ENCODE measurements at regions not wholly inside any gene's neighbourhood (a gene's known extent, or its start where the extent isn't known, plus 50 kb on each side); places are given as distances from the start of the nearest gene placed in this dataset.
"Not testable (repeated sequence)": the region's sequence is repeated elsewhere in the genome, so short reads cannot be mapped to it uniquely, and the experiment has no call there.

DNA sequence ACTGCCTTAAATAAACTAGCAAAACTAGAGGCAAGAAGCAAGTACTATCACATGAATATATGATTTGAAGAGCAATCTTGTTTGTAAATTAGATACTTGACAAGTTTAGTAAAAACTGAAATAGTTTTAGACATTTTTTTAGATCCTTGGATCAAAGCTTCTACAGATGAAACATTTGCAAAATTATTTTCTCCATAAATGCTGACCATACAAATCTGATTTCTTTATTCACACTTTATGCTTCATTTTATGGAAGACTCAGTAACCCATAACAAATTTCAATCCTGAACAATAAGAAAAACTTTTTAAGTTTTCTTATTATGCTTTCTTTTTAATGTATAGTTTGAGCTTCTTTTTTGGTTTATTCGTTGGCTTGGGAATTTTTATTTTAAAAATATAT is 750.2 kb upstream of the SLITRK5 start:
- in situ Hi-C loops (cut with HindIII; ENCODE audit: low sequenced_read_pairs): no loop called here

DNA sequence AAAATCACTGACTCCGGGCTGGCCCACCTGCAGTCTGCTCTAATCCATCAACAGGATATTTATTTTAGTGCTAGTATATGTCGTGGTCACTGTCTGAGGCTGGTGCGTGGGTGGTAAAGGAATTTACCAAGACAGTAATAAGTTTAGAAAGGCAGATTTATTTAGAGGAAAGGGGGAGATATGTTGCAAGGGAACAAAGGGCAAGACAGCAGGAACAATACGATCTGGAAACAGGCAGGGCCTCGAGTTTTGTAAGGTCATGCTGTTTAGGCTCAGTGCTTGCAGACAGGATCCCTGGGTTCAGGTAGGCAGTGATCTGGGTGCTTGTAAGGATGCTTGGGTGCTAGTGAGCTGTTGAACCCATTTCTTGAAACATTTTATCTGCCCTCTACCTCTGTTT is 748.2 kb upstream of the SLITRK5 start:
- in situ Hi-C loops (cut with HindIII; ENCODE audit: low sequenced_read_pairs): no loop called here

DNA sequence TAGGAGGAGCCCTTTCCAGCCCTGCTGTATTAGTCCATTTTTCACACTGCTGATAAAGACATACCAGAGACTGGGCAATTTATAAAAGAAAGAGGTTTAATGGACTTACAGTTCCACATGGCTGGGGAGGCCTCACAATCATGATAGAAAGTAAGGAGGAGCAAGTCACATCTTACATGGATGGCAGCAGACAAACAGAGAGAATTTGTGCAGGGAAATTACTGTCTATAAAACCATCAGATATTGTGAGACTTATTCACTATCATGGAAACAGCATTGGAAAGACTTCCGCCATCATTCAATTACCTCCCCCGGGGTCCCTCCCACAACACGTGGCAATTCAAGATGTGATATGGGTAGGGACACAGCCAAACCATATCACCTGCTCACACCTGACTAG is 744.3 kb upstream of the SLITRK5 start:
- in situ Hi-C loops (cut with HindIII; ENCODE audit: low sequenced_read_pairs): not testable (repeated sequence)

DNA sequence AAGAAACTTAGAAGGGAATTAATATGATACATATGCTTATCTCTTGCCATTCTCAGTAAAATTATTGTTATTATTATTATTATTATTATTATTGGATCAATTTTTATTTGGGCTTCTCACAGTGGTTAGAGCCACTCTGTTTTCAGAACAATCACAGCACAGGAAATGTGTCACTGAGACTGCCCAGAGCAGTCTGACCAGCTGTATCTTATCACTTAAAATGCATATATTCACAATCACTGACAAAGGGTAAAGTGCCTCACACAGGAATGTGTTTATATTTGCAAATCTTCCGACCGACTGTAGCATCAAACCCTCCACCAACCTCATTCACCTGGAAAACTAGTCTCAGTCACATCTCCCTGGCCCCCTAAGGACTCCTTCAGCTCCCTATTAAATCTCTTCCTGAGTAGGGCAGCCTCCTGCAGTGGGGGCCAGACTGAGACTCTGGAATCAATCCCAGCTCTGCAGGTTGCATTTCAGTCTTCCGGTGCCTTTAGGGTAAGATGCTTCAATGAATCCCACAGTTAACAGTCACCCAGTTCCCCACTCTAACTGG is 738.3 kb upstream of the SLITRK5 start:
- in situ Hi-C loops (cut with HindIII; ENCODE audit: low sequenced_read_pairs): no loop called here

DNA sequence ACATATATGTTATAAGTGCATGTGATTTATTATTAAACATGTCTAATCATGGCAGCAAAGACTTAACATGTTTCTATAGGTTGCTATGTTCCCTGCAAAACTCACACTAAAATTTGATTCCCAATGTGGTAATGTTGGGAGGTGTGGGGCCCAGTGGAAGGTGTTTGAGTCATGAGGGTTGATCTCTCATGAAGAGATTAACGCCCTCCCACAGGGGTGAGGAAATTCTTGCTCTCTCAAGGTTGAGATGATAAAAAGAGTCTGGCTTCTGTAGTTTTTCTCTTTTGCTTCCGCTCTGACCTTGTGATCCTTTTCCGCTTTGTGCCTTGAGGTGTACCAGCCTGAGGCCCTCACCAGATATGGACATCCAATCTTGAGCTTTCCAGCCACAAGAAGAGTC is 737.5 kb upstream of the SLITRK5 start:
- in situ Hi-C loops (cut with HindIII; ENCODE audit: low sequenced_read_pairs): no loop called here

DNA sequence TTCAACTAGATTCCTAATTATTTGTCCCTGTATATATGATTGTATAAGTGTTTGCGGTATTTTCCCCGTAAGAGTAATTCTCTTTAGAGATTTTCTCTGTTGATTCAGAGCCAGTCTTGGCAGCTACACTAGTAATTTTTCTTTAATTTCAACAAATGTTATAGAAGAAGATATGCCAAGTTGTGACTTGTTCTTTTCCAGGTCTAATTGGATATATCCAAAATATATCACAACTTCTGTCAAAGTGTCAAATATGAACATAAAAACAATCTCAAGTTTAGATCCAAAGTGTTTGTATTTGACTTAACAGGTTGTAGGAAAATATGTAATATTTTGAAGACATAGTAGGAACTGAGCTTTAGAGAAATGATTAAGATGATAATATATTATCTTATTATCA is 733.9 kb upstream of the SLITRK5 start:
- in situ Hi-C loops (cut with HindIII; ENCODE audit: low sequenced_read_pairs): no loop called here

DNA sequence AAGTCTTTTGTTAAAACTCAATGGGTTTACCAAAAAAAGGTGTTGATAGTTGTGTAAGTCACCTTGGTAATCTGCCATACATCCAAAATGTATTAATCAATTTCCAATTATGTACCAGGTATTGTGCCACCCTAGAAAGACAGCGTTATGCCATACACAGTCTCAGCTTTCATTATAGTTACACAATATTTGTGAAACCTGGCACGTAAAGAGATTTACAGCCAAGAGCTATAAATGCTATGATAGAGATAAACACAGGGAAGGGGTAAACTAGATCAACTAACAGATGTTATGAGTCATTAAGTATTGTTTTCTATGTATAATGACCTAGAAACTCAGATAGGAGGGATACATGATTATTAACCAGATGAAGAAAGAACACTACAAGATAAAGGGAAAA is 725.6 kb upstream of the SLITRK5 start:
- in situ Hi-C loops (cut with HindIII; ENCODE audit: low sequenced_read_pairs): no loop called here

DNA sequence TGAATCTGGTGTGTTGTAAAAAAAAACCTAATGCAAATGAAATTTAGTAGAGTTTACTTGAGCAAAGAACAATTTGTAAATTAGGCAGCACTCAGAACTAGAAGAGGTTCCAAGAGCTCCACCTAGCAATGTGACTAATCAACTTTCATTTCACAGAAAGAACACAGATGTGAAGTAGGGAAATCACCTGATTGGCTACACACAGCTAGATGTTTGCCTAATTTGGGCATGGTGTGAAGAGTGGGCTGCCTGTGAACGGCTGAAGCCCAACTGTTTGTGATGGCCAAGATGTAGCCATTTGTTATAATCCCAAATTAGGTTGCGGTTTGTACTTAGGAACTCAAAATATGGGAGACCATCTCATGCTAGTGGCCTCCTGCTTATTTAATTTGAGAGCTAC is 724.4 kb upstream of the SLITRK5 start:
- in situ Hi-C loops (cut with HindIII; ENCODE audit: low sequenced_read_pairs): no loop called here

DNA sequence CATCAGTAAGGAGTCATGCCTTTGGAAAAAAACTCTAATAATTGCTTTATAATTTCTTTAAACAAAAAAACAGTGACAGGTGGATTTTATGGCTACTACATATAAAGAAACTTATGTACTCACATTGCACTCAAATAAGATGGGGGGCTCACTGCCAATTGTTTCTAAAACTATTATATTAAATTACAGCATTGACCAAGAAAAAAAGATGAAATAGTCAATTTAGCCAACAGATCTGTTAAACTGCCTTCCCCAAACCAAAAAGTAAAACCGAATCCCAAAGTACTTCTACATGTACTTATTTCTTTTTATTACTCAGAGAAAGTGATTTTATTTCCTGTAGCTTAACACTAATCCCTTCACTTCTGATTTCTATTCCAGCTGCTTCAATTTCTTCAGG is 716.8 kb upstream of the SLITRK5 start:
- in situ Hi-C loops (cut with HindIII; ENCODE audit: low sequenced_read_pairs): no loop called here

DNA sequence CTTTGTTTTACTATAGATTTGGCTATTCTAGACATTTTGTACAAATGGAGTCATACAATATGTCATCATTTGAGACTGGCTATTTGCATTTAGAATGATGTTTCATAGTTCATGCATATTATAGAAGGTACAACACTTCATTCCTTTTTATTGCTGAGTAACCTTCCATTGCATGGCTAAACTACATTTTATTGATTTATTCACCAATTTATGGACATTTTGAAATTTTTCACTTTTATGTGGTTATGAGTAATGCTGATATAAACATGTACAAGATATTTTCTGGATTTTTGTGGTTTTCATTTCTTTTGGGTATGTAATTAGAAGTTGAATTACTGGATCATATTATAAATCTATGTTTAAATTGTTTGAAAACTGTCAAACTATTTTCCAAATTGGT is 710.3 kb upstream of the SLITRK5 start:
- in situ Hi-C loops (cut with HindIII; ENCODE audit: low sequenced_read_pairs): no loop called here

DNA sequence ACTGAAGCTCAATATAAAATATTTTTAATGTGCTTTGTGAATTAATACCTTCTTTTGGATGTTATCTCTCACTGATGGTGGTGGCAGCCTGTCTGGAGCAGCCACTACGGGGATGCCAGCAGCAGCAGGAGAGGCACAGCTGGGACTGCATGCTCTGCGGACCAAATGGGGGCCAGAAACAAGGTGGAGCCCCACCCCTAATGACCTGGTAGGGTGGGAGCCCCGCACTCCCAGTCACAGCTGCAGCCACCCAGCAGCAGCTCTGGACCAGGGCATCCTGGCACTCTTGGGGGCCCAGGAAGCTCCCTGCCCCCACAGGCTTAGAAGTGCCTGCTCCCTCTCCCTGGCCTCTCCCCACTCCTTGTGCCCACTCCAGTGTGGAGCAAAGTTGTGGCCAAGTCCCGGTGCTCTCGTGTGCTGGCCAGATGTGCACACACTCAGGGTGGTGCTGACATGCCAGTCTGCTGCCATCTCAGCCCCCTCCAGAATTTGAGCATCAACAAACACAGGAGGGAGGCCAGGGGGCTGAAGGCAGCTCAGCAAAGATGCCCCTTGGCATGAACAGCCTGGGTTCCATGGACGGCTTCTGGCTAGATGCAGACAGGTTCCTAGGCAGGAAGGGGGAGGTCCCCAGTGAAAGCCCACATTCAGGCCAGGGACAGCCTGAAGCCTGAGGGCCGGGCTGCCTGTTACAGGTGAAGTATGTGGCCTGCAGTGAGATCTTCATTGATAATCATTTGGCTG is 696.7 kb upstream of the SLITRK5 start:
- in situ Hi-C loops (cut with HindIII; ENCODE audit: low sequenced_read_pairs): no loop called here

DNA sequence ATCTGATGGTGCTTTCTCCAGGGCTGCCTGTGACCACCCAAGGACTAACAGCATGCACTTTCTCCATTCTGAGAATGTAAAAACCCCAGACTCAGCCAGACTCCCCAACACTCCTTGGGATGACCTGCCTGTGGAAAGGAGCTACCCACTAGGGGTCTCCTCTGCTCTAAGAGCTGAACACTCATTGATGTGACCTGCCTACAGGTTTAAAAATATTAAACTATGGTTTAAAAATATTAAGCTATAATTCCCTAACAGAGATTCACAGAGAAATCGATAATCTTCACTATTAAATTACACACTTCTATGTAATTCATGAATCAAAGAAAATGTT is 696.2 kb upstream of the SLITRK5 start:
- in situ Hi-C loops (cut with HindIII; ENCODE audit: low sequenced_read_pairs): no loop called here

DNA sequence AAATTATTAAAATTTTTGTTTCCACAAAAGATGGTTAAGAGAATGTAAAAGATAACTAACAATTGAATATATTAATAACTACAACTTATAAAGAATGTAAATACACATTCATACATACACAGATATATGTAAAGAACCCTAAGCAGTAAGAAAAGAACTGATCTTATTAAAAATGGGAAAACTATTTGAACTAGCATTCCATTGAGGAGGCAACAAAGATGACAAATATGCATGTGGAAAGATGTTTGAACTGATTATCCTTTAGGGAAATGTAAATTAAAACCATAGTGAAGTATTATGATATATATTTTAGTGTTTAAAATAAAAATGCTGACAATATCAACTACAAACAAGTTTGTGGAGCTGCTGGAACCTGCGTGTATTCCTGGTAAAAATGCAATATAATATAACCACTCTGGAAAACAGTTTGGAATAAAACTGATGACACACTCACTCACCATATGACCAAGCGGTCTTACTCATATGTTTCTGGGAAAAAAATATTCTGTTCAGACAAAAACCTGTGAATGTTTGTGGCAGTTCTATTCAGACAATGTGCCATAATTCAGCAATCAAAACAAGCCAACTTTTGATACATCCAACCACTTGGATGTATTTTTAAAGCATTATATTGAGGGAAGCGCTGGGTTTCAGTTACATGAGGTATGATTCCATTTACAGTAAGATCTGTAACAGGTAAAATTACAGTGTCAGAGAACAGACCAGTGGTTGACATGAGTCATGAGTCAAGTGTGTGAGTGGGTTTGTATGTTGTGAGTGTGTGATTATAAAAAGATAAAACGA is 694.4 kb upstream of the SLITRK5 start:
- in situ Hi-C loops (cut with HindIII; ENCODE audit: low sequenced_read_pairs): no loop called here

DNA sequence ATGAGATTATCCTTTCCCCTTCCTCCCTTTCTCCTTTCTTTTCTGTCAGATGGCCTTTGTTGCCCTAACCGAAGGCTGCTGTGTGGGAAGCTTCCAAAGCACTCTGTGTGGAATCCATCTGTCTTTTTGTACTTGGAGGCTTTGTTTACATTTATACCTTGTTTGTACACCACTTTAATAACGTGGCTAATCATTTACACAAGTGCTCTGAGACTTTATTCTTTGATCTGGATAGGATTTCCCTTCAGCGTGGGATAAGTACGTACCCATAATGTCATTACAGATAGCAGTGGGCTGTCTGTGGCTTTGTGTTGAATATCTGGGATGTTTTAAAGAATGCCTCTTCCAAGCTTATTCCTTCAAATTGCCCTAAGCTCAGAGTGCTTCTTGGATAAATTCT is 684.7 kb upstream of the SLITRK5 start:
- in situ Hi-C loops (cut with HindIII; ENCODE audit: low sequenced_read_pairs): no loop called here

DNA sequence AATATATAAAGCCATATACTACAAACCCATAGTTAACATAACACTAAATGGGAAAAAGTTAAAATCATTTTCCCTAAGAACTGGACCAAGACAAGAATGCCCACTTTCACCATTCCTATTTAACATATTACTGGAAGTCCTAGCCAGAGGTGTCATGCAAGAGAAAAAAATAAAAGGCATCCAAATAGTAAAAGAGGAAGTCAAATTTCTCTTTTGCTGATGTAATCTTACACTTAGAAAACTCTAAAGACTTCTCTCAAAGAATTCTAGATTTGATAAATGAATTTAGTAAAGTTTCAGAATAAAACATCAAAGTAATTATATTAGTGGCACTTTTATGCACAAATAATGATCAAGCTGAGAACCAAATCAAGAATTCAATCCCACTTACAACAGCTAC is 678.9 kb upstream of the SLITRK5 start:
- in situ Hi-C loops (cut with HindIII; ENCODE audit: low sequenced_read_pairs): no loop called here

DNA sequence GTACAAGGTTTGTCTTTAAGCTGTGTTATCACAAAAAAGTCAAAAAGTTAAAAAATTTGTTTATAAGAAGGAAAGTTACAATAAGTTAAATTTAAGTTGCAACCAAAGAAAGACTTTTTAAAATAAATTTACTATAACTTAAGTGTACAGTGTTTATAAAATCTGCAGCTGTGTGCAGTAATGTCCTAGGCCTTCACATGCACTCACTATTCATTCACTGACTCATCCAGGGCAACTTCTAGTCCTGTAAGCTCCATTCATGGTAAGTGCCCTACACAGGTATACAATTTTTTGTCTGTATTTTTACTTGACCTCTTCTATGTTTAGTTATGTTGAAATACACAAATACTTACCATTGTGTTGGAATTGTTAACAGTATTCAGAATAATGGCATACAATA is 667.9 kb upstream of the SLITRK5 start:
- in situ Hi-C loops (cut with HindIII; ENCODE audit: low sequenced_read_pairs): no loop called here

DNA sequence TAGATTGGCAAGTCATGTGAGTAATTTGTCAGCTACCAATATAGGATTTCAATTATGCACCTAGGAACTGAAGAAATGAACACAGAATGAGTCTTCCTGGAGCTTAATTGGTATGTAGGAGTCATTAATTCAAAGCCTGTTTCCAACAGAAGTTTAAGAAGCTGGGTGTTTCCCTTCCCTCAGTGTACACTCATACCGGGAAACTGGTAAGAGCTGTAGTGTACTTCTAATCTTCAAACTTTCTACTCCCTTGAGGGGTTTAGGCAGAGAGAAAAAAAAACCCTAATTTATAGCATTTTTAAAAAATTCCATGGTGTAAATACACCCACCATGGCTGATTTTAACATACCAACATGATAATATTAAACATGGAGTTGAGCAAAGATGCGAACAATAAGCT is 665.7 kb upstream of the SLITRK5 start:
- in situ Hi-C loops (cut with HindIII; ENCODE audit: low sequenced_read_pairs): no loop called here

DNA sequence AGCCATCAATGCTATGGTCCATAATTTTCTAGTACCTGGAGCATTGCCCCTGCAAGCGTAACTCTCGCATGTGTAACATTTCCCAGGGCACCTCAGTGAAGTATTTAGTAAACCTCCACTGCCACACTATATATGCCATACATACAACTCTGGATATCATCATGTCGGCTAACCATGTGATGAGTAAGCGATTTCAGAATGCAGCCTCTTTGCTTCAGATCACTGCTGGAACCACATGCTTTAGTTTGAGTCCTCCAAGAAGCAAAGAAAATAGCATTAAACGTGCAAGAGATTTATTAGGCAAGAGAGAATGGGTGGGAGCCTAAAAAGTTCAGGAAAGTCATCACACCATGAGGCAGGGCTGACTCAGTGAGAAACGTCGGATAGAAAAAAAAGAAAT is 635.6 kb upstream of the SLITRK5 start:
- in situ Hi-C loops (cut with HindIII; ENCODE audit: low sequenced_read_pairs): no loop called here

DNA sequence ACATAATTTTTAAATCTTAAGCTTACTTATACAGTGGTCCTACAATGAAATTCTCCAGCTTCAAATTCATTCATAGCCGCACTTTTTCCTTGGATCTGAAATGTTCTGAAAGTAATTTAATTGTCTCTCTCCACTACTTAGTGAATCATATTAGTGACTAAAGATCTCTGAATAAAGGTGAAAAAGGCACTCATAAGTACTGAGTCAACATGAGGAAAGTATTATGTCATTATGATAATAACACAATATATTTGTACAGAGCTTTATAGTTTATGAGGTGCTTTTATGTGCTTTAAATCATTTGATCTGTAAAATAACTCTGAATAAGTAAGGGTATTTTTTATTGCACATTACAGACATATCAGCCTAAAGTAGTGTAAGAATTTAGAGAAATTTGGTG is 628.2 kb upstream of the SLITRK5 start:
- in situ Hi-C loops (cut with HindIII; ENCODE audit: low sequenced_read_pairs): no loop called here

DNA sequence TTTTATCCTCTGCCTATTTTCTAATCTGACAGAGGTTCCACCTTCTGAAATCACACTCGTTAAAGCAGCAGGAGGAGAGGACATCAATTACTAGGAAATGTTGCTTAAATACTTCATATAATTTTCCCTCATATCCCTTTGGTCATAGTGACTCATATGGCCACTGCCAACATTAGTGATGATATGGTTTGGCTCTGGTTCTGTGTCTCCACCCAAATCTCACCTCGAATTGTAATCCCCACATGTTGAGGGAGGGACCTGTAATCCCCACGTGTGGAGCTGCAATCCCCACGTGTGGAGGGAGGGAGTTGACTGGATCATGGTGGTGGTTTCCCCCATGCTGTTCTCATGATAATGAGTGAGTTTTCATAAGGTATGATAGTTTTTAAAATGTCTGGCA is 618.4 kb upstream of the SLITRK5 start:
- in situ Hi-C loops (cut with HindIII; ENCODE audit: low sequenced_read_pairs): no loop called here

DNA sequence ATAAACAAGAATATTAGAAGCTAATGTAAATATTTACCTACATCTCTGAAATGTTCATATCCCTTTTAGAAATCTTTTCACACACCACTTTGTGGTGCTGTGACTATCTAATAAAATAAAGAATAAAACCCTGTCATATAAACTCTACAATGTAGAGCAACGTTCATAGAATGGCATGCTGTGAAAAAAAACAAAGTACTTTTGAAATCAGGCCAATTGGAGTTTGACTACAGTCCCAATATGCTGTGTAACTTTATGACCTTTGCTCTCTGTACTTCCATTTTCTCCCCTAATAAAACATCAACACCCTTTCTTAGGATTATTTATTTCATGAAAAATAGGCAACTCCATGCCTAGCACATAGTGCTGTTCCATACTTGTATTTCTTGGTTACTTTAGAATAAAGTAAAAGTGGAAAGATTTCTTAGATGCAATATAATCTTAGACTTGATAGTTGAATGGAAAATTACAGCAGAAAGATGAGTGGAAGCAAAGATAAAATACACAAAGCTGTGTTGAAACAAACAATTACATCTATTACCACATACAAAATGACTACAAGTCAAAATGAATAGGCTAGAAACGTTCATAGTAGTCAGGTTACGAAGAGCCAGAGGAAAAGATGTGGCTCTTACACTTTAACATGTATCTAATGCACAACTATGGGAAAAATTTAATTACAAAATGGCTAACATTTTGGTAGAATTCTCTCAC is 613.2 kb upstream of the SLITRK5 start:
- in situ Hi-C loops (cut with HindIII; ENCODE audit: low sequenced_read_pairs): no loop called here
